Jurkat, Clone E6-1 (cell line): ENCODE measurements at regions not wholly inside any gene's neighbourhood (a gene's known extent, or its start where the extent isn't known, plus 50 kb on each side); places are given as distances from the start of the nearest gene placed in this dataset.
A peak's percentile ranks its signal among the peaks of the same experiment; 100 is the strongest.
"Not testable (repeated sequence)": the region's sequence is repeated elsewhere in the genome, so short reads cannot be mapped to it uniquely, and the experiment has no call there.

Experiments
- DNase-seq: peaks from one replicate; pipeline ENCODE4 v3.0.0-alpha.2; 2011; ENCODE audit warnings: low read depth, low spot score
- H3K4me3 ChIP-seq: 2 replicates; pipeline ENCODE4 v1.5.1; 2011; ENCODE audit warnings: mild to moderate bottlenecking, low read length, control low read depth, moderate library complexity

- H3K4me3 ChIP-seq, result no peak overlapping the region
- no peak for DNase-seq
Measured at GRCh38 chr16:54879681-54880080, 51.0 kb upstream of the IRX5 start.

- no peak for DNase-seq
- no peak overlapping the region for H3K4me3 ChIP-seq
Measured at GRCh38 chr16:54878301-54878700, 52.4 kb upstream of the IRX5 start.

GRCh38 chr16:54875443-54875842 is 55.2 kb upstream of the IRX5 start:
- no peak for DNase-seq
- no peak overlapping the region for H3K4me3 ChIP-seq

- H3K4me3 ChIP-seq, DNase-seq: not testable (repeated sequence)
Measured at GRCh38 chr16:54873716-54874373, 56.8 kb upstream of the IRX5 start.

GRCh38 chr16:54873071-54873470 is 57.6 kb upstream of the IRX5 start:
- DNase-seq, result no peak
- no peak overlapping the region for H3K4me3 ChIP-seq

GRCh38 chr16:54870151-54870550 is 60.5 kb upstream of the IRX5 start:
- no peak for DNase-seq
- no peak overlapping the region for H3K4me3 ChIP-seq

- no peak overlapping the region for H3K4me3 ChIP-seq
- DNase-seq, result no peak
Measured at GRCh38 chr16:54867302-54867832, 63.3 kb upstream of the IRX5 start.

- DNase-seq, result no peak
- H3K4me3 ChIP-seq, result no peak overlapping the region
Measured at GRCh38 chr16:54862529-54862928, 68.1 kb upstream of the IRX5 start.

GRCh38 chr16:54856871-54857270 is 73.8 kb upstream of the IRX5 start:
- no peak overlapping the region for H3K4me3 ChIP-seq
- DNase-seq, result no peak

- DNase-seq, result no peak
- H3K4me3 ChIP-seq, result no peak overlapping the region
Measured at GRCh38 chr16:54847609-54848008, 83.1 kb upstream of the IRX5 start.

GRCh38 chr16:54847207-54847606 is 83.5 kb upstream of the IRX5 start:
- no peak for DNase-seq
- no peak overlapping the region for H3K4me3 ChIP-seq

GRCh38 chr16:54846766-54847165 is 83.9 kb upstream of the IRX5 start:
- H3K4me3 ChIP-seq, result no peak overlapping the region
- no peak for DNase-seq

GRCh38 chr16:54843424-54843750 is 87.3 kb upstream of the IRX5 start:
- no peak overlapping the region for H3K4me3 ChIP-seq
- DNase-seq, result no peak

- H3K4me3 ChIP-seq, result no peak overlapping the region
- DNase-seq, result no peak
Measured at GRCh38 chr16:54842743-54843423, 87.8 kb upstream of the IRX5 start.

- no peak overlapping the region for H3K4me3 ChIP-seq
- no peak for DNase-seq
Measured at GRCh38 chr16:54829691-54830090, 101.0 kb upstream of the IRX5 start.

- H3K4me3 ChIP-seq, result no peak overlapping the region
- DNase-seq, result no peak
Measured at GRCh38 chr16:54822892-54823291, 107.8 kb upstream of the IRX5 start.

GRCh38 chr16:54822492-54822891 is 108.2 kb upstream of the IRX5 start:
- DNase-seq, result no peak
- no peak overlapping the region for H3K4me3 ChIP-seq

- DNase-seq, result no peak
- no peak overlapping the region for H3K4me3 ChIP-seq
Measured at GRCh38 chr16:54821731-54822130, 108.9 kb upstream of the IRX5 start.

GRCh38 chr16:54817940-54818574 is 112.6 kb upstream of the IRX5 start:
- no peak for DNase-seq
- H3K4me3 ChIP-seq, result no peak overlapping the region

GRCh38 chr16:54817432-54817831 is 113.2 kb upstream of the IRX5 start:
- peak; percentile 7 for DNase-seq
- H3K4me3 ChIP-seq, result no peak overlapping the region
